GM19467 (cell line): ENCODE measurements at regions not wholly inside any gene's neighbourhood (a gene's known extent, or its start where the extent isn't known, plus 50 kb on each side); places are given as distances from the start of the nearest gene placed in this dataset.

Experiments used
- ATAC-seq: cut with Tn5 transposase; IDR thresholded peaks from one replicate; pipeline ENCODE4 v1.9.1; 2021; ENCODE audit warnings: mild to moderate bottlenecking, moderate library complexity; ENCODE audit not compliant: unreplicated experiment

- no peak for ATAC-seq
Measured at GRCh38 chr11:13907678-13908077, 54.8 kb upstream of the SPON1 start.

DNA sequence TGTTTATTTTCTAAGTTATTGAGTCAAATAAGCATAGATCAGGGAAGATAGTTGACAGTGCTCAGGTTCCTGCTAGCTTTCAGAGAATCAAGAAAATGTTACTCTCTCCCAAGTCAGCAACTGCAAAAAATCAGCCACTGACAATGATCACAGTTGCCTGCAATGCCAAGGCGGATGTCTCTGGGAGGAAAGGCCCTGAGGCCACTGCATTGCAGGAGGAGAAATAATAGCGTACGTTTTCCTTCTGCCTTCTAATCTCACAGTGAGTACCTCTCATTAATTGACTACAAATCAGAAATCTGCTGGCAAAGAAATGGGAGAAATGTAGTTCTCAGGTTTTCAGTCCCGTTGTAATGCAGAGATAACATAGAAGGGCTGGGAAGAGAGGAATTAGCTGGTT, 54.0 kb upstream of the SPON1 start:
- no peak for ATAC-seq
